Nephron (organoid): ENCODE measurements at regions not wholly inside any gene's neighbourhood (a gene's known extent, or its start where the extent isn't known, plus 50 kb on each side); places are given as distances from the start of the nearest gene placed in this dataset.

ENCODE experiments used
- H3K27ac Mint-ChIP-seq, 3 experiments: 2 replicates each; pipeline ENCODE4 v1.8.0; 2020; ENCODE audit warnings: mixed read lengths in 3 of 3, mild to moderate bottlenecking in 2 of 3, moderate library complexity in 1 of 3
- H3K27me3 Mint-ChIP-seq: 2 replicates; pipeline ENCODE4 v1.8.0; 2021; ENCODE audit warnings: low read depth, mild to moderate bottlenecking, moderate library complexity, mixed read lengths
- H3K36me3 Mint-ChIP-seq: 2 replicates; pipeline ENCODE4 v1.8.0; 2020; ENCODE audit warnings: low read depth, mixed read lengths
- H3K4me1 Mint-ChIP-seq: 2 replicates; pipeline ENCODE4 v1.8.0; 2020; ENCODE audit warnings: mixed read lengths
- H3K4me3 Mint-ChIP-seq, 3 experiments: 2 replicates each; pipeline ENCODE4 v1.8.0; 2020; ENCODE audit warnings: mild to moderate bottlenecking in 3 of 3, mixed read lengths in 3 of 3, moderate library complexity in 2 of 3
- H3K9me3 Mint-ChIP-seq: 2 replicates; pipeline ENCODE4 v1.8.0; 2020; ENCODE audit warnings: mixed read lengths
- CTCF ChIP-seq, 3 experiments: fragments of 200-600 bp; sonication (generic); IDR thresholded peaks; one replicate each; pipeline ENCODE4 v1.5.0; 2021; ENCODE audit warnings: antibody characterized with exemption in 3 of 3; ENCODE audit not compliant: unreplicated experiment in 3 of 3

- no peak for TF ChIP-seq CTCF (IDR thresholded peaks at IDR 0.05; ENCODE audit: unreplicated experiment in 3 of 3)
- Mint-ChIP-seq H3K27me3 (no peaks in the 10 kb centered on the region), H3K27ac (no peak overlapping the region), H3K9me3 (no peaks in the 10 kb centered on the region), H3K4me1 (peaks cover 5% of the 10 kb centered on the region), H3K4me3 (no peak overlapping the region), H3K36me3 (no peaks in the 10 kb centered on the region)
Measured at GRCh38 chr3:117450026-117450425, 740.4 kb downstream of the TUSC7 start.

- no peaks in the 10 kb centered on the region for H3K9me3 Mint-ChIP-seq
- TF ChIP-seq CTCF (IDR thresholded peaks at IDR 0.05; ENCODE audit: unreplicated experiment in 3 of 3) = no peak
- no peaks in the 10 kb centered on the region for H3K27me3 Mint-ChIP-seq
- no peak overlapping the region for H3K27ac Mint-ChIP-seq
- H3K4me3 Mint-ChIP-seq = no peak overlapping the region
- H3K4me1 Mint-ChIP-seq = no peaks in the 10 kb centered on the region
- H3K36me3 Mint-ChIP-seq = no peaks in the 10 kb centered on the region
Measured at GRCh38 chr3:117454254-117454653, 744.7 kb downstream of the TUSC7 start.

- no peaks in the 10 kb centered on the region for H3K4me1 Mint-ChIP-seq
- H3K4me3 Mint-ChIP-seq = no peak overlapping the region
- H3K27ac Mint-ChIP-seq = no peak overlapping the region
- H3K9me3 Mint-ChIP-seq = no peaks in the 10 kb centered on the region
- no peak for TF ChIP-seq CTCF (IDR thresholded peaks at IDR 0.05; ENCODE audit: unreplicated experiment in 3 of 3)
- H3K27me3 Mint-ChIP-seq = no peaks in the 10 kb centered on the region
- H3K36me3 Mint-ChIP-seq = no peaks in the 10 kb centered on the region
Measured at GRCh38 chr3:117454908-117455307, 745.3 kb downstream of the TUSC7 start.

DNA sequence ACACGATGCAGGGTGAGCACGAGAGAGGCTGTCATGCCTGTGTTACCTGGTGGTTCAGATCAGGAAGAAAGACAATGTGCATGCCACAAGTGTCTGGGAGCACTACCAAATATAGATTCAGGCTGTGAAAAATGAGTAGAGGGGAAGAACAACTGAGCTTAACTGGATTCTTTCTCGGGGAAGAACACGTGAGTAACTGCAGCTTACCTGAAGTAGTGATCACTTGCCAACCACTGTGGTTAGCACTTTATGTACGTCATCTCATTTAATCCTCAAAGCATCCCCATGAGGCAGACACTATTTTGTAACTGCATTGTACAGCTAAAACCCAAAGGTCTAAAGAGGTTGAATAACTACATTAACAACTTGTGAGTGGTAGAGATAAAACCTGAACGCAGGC lies 746.2 kb downstream of the TUSC7 start:
- no peaks in the 10 kb centered on the region for H3K27me3 Mint-ChIP-seq
- H3K27ac Mint-ChIP-seq = no peak overlapping the region
- no peaks in the 10 kb centered on the region for H3K36me3 Mint-ChIP-seq
- no peak overlapping the region for H3K4me3 Mint-ChIP-seq
- TF ChIP-seq CTCF (IDR thresholded peaks at IDR 0.05; ENCODE audit: unreplicated experiment in 3 of 3) = no peak
- no peaks in the 10 kb centered on the region for H3K9me3 Mint-ChIP-seq
- H3K4me1 Mint-ChIP-seq = no peaks in the 10 kb centered on the region

- Mint-ChIP-seq H3K4me1 (no peaks in the 10 kb centered on the region), H3K27ac (no peak overlapping the region), H3K4me3 (no peak overlapping the region), H3K9me3 (no peaks in the 10 kb centered on the region), H3K36me3 (no peaks in the 10 kb centered on the region), H3K27me3 (no peaks in the 10 kb centered on the region)
- TF ChIP-seq CTCF (IDR thresholded peaks at IDR 0.05; ENCODE audit: unreplicated experiment in 3 of 3) = no peak
Measured at GRCh38 chr3:117463276-117464115, 753.9 kb downstream of the TUSC7 start.

DNA sequence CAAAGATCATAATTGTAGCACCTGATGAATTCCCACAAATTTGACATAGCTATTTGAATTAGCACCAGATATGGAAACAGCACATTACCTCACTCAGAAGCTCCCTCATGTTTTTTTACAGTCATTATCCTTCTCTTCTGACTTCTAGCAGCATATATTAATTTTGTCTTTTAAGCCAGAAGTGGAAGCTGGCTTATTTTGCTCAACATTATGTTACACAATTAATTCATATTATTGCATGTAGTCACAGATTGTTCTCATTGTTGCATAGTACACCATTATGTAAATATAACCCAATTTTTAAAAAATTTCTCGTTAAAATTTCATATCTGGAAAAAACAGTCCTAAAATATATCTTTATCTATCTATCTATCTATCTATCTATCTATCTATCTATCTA lies 762.3 kb downstream of the TUSC7 start:
- Mint-ChIP-seq H3K4me1 (no peaks in the 10 kb centered on the region), H3K27ac (no peak overlapping the region)
- TF ChIP-seq CTCF (IDR thresholded peaks at IDR 0.05; ENCODE audit: unreplicated experiment in 3 of 3) = no peak

More for the DNA sequence above, 762.3 kb downstream of the TUSC7 start:
- Mint-ChIP-seq H3K9me3 (no peaks in the 10 kb centered on the region), H3K27me3 (no peaks in the 10 kb centered on the region), H3K36me3 (no peaks in the 10 kb centered on the region), H3K4me3 (no peak overlapping the region)
